Activated naive CD4-positive, alpha-beta T cell treated with anti-CD3 and anti-CD28 coated beads, Interleukin-2, amount 50 U/mL, for 24 hours (primary cell): ENCODE measurements at regions not wholly inside any gene's neighbourhood (a gene's known extent, or its start where the extent isn't known, plus 50 kb on each side); places are given as distances from the start of the nearest gene placed in this dataset.
"Not testable (repeated sequence)": the region's sequence is repeated elsewhere in the genome, so short reads cannot be mapped to it uniquely, and the experiment has no call there.

Source experiments
- H3K27ac Mint-ChIP-seq: one replicate; pipeline ENCODE4 v1.8.0; 2021; ENCODE audit warnings: mild to moderate bottlenecking, mixed read lengths
- H3K27me3 Mint-ChIP-seq: one replicate; pipeline ENCODE4 v1.8.0; 2021; ENCODE audit warnings: mixed read lengths
- H3K36me3 Mint-ChIP-seq: one replicate; pipeline ENCODE4 v1.8.0; 2021; ENCODE audit warnings: mixed read lengths
- H3K4me1 Mint-ChIP-seq: one replicate; pipeline ENCODE4 v1.8.0; 2021; ENCODE audit warnings: mixed read lengths
- H3K4me3 Mint-ChIP-seq: one replicate; pipeline ENCODE4 v1.8.0; 2021; ENCODE audit warnings: mild to moderate bottlenecking, mixed read lengths
- H3K9me3 Mint-ChIP-seq: one replicate; pipeline ENCODE4 v1.8.0; 2021; ENCODE audit warnings: mixed read lengths

- no peak overlapping the region for H3K4me3 Mint-ChIP-seq
- peaks cover 8% of the 10 kb centered on the region for H3K9me3 Mint-ChIP-seq
- H3K36me3 Mint-ChIP-seq, result no peaks in the 10 kb centered on the region
- no peaks in the 10 kb centered on the region for H3K4me1 Mint-ChIP-seq
- H3K27ac Mint-ChIP-seq, result no peak overlapping the region
- peaks cover 1% of the 10 kb centered on the region for H3K27me3 Mint-ChIP-seq
Observed at GRCh38 chr3:135655328-135655727, 310.2 kb upstream of the PPP2R3A start.

DNA sequence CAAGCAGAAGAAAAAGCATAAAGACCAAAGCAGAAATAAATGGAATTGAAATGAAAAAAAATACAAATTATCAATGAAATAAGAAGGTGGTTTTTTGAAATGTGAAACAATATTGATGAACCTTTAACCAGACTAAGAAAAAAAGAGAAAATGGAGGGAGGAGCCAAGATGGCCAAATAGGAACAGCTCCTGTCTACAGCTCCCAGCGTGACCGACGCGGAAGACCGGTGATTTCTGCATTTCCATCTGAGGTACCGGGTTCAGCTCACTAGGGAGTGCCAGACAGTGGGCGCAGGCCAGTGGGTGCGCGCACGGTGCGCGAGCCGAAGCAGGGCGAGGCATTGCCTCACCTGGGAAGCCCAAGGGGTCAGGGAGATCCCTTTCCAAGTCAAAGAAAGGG, 307.1 kb upstream of the PPP2R3A start:
- not testable (repeated sequence) for H3K27ac Mint-ChIP-seq, H3K4me1 Mint-ChIP-seq, H3K36me3 Mint-ChIP-seq, H3K4me3 Mint-ChIP-seq, H3K9me3 Mint-ChIP-seq, H3K27me3 Mint-ChIP-seq

- H3K4me3 Mint-ChIP-seq, result no peak overlapping the region
- peaks cover 4% of the 10 kb centered on the region for H3K9me3 Mint-ChIP-seq
Observed at GRCh38 chr3:135667061-135667460, 298.5 kb upstream of the PPP2R3A start.

GRCh38 chr3:135674508-135674907, 291.0 kb upstream of the PPP2R3A start:
- Mint-ChIP-seq H3K4me3 (no peak overlapping the region), H3K36me3 (no peaks in the 10 kb centered on the region), H3K27me3 (no peaks in the 10 kb centered on the region), H3K4me1 (no peaks in the 10 kb centered on the region), H3K27ac (no peak overlapping the region), H3K9me3 (peaks cover 11% of the 10 kb centered on the region)

More at GRCh38 chr3:135667061-135667460, 298.5 kb upstream of the PPP2R3A start:
- no peaks in the 10 kb centered on the region for H3K4me1 Mint-ChIP-seq
- no peaks in the 10 kb centered on the region for H3K27me3 Mint-ChIP-seq
- no peak overlapping the region for H3K27ac Mint-ChIP-seq
- H3K36me3 Mint-ChIP-seq, result no peaks in the 10 kb centered on the region

DNA sequence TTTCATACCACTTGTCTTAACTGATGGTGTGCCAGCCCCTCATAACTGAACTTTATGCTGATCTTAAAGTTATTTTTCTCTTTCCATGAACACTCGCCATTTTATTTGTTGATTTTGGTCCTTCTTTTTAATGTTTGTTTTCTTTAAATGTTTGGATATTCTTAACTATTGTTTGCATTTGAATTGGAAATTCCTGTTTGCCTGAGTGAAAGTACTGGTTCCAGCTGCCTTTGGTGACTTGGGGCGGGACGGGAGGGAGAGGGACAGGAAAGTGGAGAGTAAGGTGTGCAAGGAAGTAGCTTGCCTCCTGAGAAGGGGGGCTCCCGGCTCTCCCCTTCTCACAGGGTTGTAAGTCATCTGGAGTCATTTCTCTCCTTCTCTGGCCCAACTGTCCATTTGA, 287.1 kb upstream of the PPP2R3A start:
- H3K4me3 Mint-ChIP-seq, result no peak overlapping the region
- H3K4me1 Mint-ChIP-seq, result no peaks in the 10 kb centered on the region
- no peak overlapping the region for H3K27ac Mint-ChIP-seq

GRCh38 chr3:135688003-135688402, 277.5 kb upstream of the PPP2R3A start:
- Mint-ChIP-seq H3K27ac (no peak overlapping the region), H3K4me1 (no peaks in the 10 kb centered on the region), H3K36me3 (no peaks in the 10 kb centered on the region), H3K9me3 (peaks cover 5% of the 10 kb centered on the region), H3K4me3 (no peak overlapping the region), H3K27me3 (peaks cover 2% of the 10 kb centered on the region)

More for the DNA sequence above, 287.1 kb upstream of the PPP2R3A start:
- Mint-ChIP-seq H3K27me3 (no peaks in the 10 kb centered on the region), H3K9me3 (peaks cover 11% of the 10 kb centered on the region), H3K36me3 (no peaks in the 10 kb centered on the region)

DNA sequence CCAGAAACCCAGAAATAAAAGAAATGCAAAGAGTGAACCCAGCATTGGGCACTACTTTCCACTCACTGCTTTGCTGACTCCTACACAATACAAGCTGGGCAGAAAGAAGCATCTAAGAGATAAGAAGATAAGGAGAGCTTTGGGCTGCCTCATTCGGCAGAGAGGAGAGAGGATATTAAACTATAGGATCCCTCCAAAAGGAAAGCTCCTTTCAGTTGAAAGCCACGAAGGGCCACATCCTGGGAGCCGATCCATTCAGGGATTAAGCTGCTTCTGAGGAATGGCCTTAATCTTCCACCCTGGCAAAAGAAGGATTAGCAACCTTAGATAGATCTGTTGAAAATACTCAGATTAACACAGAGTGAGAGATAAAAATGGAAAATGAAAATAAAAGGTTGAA, 274.9 kb upstream of the PPP2R3A start:
- Mint-ChIP-seq H3K27me3 (peaks cover 2% of the 10 kb centered on the region), H3K4me3 (no peak overlapping the region), H3K36me3 (peaks cover 1% of the 10 kb centered on the region), H3K9me3 (peaks cover 5% of the 10 kb centered on the region), H3K4me1 (no peaks in the 10 kb centered on the region), H3K27ac (no peak overlapping the region)

- no peak overlapping the region for H3K27ac Mint-ChIP-seq
- peaks cover 2% of the 10 kb centered on the region for H3K27me3 Mint-ChIP-seq
- peaks cover 5% of the 10 kb centered on the region for H3K9me3 Mint-ChIP-seq
- no peaks in the 10 kb centered on the region for H3K4me1 Mint-ChIP-seq
- no peak overlapping the region for H3K4me3 Mint-ChIP-seq
- H3K36me3 Mint-ChIP-seq, result peaks cover 1% of the 10 kb centered on the region
Observed at GRCh38 chr3:135691240-135691639, 274.3 kb upstream of the PPP2R3A start.

DNA sequence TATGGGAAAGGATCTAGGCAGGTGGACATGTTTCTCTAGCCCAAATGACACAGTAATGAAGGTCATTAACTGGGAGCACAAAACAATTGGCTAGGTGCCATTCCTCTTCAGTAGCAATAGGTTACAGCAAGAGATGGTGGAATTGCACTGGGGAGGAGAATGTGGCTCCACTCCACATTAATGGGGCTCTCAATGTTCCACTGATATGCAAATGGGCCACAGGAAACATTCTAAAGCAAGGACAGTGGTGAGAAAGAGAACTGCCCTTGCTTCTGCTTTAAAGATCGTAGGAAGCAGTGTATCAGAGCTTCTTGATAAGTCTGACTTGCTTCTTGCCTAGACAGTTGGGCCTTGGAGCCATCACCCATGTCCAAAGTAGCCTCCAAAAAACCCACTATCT, 271.4 kb upstream of the PPP2R3A start:
- H3K4me1 Mint-ChIP-seq, result no peaks in the 10 kb centered on the region
- no peaks in the 10 kb centered on the region for H3K27me3 Mint-ChIP-seq
- peaks cover 1% of the 10 kb centered on the region for H3K36me3 Mint-ChIP-seq
- H3K4me3 Mint-ChIP-seq, result no peak overlapping the region
- H3K9me3 Mint-ChIP-seq, result no peaks in the 10 kb centered on the region
- no peak overlapping the region for H3K27ac Mint-ChIP-seq

GRCh38 chr3:135699741-135700140, 265.8 kb upstream of the PPP2R3A start:
- Mint-ChIP-seq H3K4me1 (no peaks in the 10 kb centered on the region), H3K4me3 (no peak overlapping the region), H3K9me3 (no peaks in the 10 kb centered on the region), H3K27ac (no peak overlapping the region), H3K36me3 (no peaks in the 10 kb centered on the region), H3K27me3 (no peaks in the 10 kb centered on the region)

- Mint-ChIP-seq H3K4me1 (no peaks in the 10 kb centered on the region), H3K27me3 (peaks cover 1% of the 10 kb centered on the region), H3K36me3 (no peaks in the 10 kb centered on the region), H3K27ac (no peak overlapping the region), H3K9me3 (no peaks in the 10 kb centered on the region), H3K4me3 (no peak overlapping the region)
Observed at GRCh38 chr3:135706758-135707375, 258.7 kb upstream of the PPP2R3A start.

DNA sequence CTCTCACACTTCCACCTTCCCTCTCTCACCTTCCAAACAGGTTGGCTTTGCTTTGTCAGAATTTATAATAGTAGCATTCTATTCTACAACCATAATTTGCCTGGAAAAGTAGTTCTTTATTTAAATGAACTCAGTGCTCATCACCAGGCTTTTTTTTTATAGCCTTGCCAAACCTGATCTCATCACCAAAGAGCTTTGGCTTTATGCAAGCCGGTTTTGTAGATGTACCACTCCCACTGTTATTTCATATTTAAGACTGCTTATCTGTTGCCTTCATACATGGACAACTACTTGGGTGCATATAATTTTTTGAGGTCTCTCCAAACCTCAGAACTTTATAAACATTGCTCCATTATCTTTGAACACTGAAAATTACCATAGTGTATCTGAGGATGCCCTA, 246.1 kb upstream of the PPP2R3A start:
- no peaks in the 10 kb centered on the region for H3K4me1 Mint-ChIP-seq
- H3K27me3 Mint-ChIP-seq, result no peaks in the 10 kb centered on the region
- no peak overlapping the region for H3K27ac Mint-ChIP-seq
- H3K4me3 Mint-ChIP-seq, result no peak overlapping the region
- H3K9me3 Mint-ChIP-seq, result peaks cover 5% of the 10 kb centered on the region
- no peaks in the 10 kb centered on the region for H3K36me3 Mint-ChIP-seq

DNA sequence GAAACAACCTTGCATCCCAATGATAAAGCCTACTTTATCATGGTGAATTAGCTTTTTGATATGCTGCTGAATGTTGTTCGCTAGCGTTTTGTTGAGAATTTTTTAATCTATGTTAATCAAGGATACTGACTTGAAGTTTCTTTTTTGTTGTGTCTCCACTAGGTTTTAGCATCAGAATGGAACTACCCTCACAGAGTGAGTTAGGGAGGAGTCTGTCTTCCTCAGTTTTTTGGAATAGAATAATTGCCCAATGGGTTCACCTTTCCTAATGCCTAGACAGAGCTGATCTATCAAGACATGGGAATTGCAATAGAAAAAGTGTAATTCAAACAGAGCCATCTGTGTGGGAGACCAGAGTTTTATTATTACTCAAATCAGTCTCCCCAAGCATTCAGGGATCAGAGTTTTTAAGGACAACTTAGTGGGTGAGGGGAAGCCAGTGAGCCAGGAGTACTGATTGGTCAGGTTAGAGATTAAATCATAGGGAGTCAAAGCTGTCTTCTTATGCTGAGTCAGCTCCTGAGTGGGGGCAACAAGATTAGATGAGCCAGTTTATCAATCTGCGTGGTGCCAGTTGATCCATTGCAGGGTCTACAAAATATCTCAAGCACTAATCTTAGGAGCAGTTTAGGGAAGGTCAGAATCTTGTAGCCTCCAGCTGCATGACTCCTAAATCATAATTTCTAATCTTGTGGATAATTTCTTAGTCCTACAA, 237.4 kb upstream of the PPP2R3A start:
- H3K36me3 Mint-ChIP-seq, result no peaks in the 10 kb centered on the region
- H3K27me3 Mint-ChIP-seq, result peaks cover 3% of the 10 kb centered on the region
- no peak overlapping the region for H3K27ac Mint-ChIP-seq
- no peak overlapping the region for H3K4me3 Mint-ChIP-seq
- H3K9me3 Mint-ChIP-seq, result peaks cover 36% of the 10 kb centered on the region
- H3K4me1 Mint-ChIP-seq, result no peaks in the 10 kb centered on the region

- H3K4me1 Mint-ChIP-seq, result no peaks in the 10 kb centered on the region
- peaks cover 3% of the 10 kb centered on the region for H3K27me3 Mint-ChIP-seq
- H3K36me3 Mint-ChIP-seq, result no peaks in the 10 kb centered on the region
- no peak overlapping the region for H3K4me3 Mint-ChIP-seq
- H3K27ac Mint-ChIP-seq, result no peak overlapping the region
- H3K9me3 Mint-ChIP-seq, result peaks cover 23% of the 10 kb centered on the region
Observed at GRCh38 chr3:135731546-135731945, 234.0 kb upstream of the PPP2R3A start.

DNA sequence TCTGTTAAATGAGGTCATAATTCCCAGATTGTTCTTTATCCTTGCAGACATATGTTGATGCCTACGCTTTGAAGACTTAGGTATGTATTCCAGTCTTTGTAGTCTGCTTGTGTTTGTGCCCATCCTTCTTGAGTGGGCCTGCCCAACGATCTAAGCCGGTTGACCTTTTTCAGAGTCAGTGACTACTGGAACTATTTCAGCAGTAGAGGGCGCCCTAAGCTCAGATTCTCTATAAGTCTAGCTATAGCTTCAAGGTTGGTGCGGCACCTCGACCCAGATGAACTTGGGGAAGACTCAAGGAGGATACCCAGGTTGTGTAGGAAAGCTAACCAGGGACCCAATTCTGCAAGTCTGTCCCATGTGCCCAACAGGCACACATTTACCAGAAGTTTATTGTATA, 228.8 kb upstream of the PPP2R3A start:
- H3K27ac Mint-ChIP-seq, result no peak overlapping the region
- H3K4me1 Mint-ChIP-seq, result no peaks in the 10 kb centered on the region
- H3K4me3 Mint-ChIP-seq, result no peak overlapping the region
- no peaks in the 10 kb centered on the region for H3K36me3 Mint-ChIP-seq
- H3K27me3 Mint-ChIP-seq, result peaks cover 1% of the 10 kb centered on the region
- H3K9me3 Mint-ChIP-seq, result peaks cover 20% of the 10 kb centered on the region

- Mint-ChIP-seq H3K27ac (no peak overlapping the region), H3K36me3 (no peaks in the 10 kb centered on the region), H3K9me3 (peaks cover 12% of the 10 kb centered on the region), H3K4me3 (no peak overlapping the region), H3K4me1 (no peaks in the 10 kb centered on the region), H3K27me3 (peaks cover 1% of the 10 kb centered on the region)
Observed at GRCh38 chr3:135739779-135740178, 225.7 kb upstream of the PPP2R3A start.

DNA sequence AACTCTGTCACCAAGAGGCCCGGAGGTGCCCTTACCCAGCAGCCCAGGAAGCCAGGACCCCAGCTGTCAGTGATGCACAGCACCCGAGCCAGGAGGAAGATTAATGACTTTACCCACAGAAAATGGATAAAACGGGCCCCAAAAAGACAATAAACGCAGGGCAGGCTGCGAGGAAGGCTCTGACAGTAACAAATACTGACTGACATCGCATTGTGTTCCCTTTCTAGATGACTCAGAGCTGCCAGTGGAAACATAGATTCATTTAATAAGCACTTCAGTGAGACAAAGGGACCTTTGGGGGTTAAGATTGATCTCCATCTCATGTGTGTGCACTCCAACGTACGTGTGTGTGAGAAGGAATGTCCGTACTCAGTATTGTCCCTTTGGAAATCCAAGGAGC, 225.3 kb upstream of the PPP2R3A start:
- Mint-ChIP-seq H3K27me3 (peaks cover 1% of the 10 kb centered on the region), H3K27ac (no peak overlapping the region), H3K4me3 (no peak overlapping the region), H3K9me3 (peaks cover 12% of the 10 kb centered on the region), H3K36me3 (no peaks in the 10 kb centered on the region), H3K4me1 (no peaks in the 10 kb centered on the region)
